ENCODE measurements at regions not wholly inside any gene's neighbourhood (a gene's known extent, or its start where the extent isn't known, plus 50 kb on each side); places are given as distances from the start of the nearest gene placed in this dataset.

- TF ChIP-seq GLIS3 (CRISPR knock-in tag; IDR thresholded peaks at IDR 0.05) (no peak), ARNTL (CRISPR knock-in tag; IDR thresholded peaks at IDR 0.05; ENCODE audit: borderline replicate concordance, low read depth) (no peak), PATZ1 (CRISPR knock-in tag; IDR thresholded peaks at IDR 0.05; ENCODE audit: borderline replicate concordance) (no peak), CSRNP3 (CRISPR knock-in tag; IDR thresholded peaks at IDR 0.05) (no peak), PPARA (CRISPR knock-in tag; IDR thresholded peaks at IDR 0.05; ENCODE audit: borderline replicate concordance) (no peak), BACH2 (CRISPR knock-in tag; IDR thresholded peaks at IDR 0.05; ENCODE audit: borderline replicate concordance) (no peak), ZNF8 (CRISPR knock-in tag; IDR thresholded peaks at IDR 0.05) (no peak), ZFP30 (CRISPR knock-in tag; IDR thresholded peaks at IDR 0.05) (no peak), TSHZ2 (CRISPR knock-in tag; IDR thresholded peaks at IDR 0.05) (no peak), RARB (CRISPR knock-in tag; IDR thresholded peaks at IDR 0.05) (no peak), ZFP3 (CRISPR knock-in tag; IDR thresholded peaks at IDR 0.05) (no peak), POU6F1 (CRISPR knock-in tag; IDR thresholded peaks at IDR 0.05; ENCODE audit: borderline replicate concordance, low read depth) (no peak)
Measured at GRCh38 chr5:105131045-105131444, 1568.5 kb upstream of the NUDT12 start.
